ENCODE measurements at regions not wholly inside any gene's neighbourhood (a gene's known extent, or its start where the extent isn't known, plus 50 kb on each side); places are given as distances from the start of the nearest gene placed in this dataset.
"Not testable (repeated sequence)": the region's sequence is repeated elsewhere in the genome, so short reads cannot be mapped to it uniquely, and the experiment has no call there.

GRCh38 chr6:8627085-8627861, 191.9 kb upstream of the SLC35B3 start:
- no peak overlapping the region for H3K4me3 ChIP-seq

GRCh38 chr6:8624665-8625064, 189.3 kb upstream of the SLC35B3 start:
- TF ChIP-seq CTCF (IDR thresholded peaks at IDR 0.05; ENCODE audit: low read depth, low read length): no peak
- H3K9me3 ChIP-seq (ENCODE audit: low read depth): no peaks in the 10 kb centered on the region
- H3K4me3 ChIP-seq: no peak overlapping the region
- no peak for DNase-seq (ENCODE audit: low read depth in 1 of 2, low spot score in 1 of 2)
- no peaks in the 10 kb centered on the region for H3K4me1 ChIP-seq (ENCODE audit: low read depth)
- no peaks in the 10 kb centered on the region for H3K27me3 ChIP-seq
- H3K27ac ChIP-seq: no peak overlapping the region
- no peaks in the 10 kb centered on the region for H3K36me3 ChIP-seq

More at GRCh38 chr6:8627085-8627861, 191.9 kb upstream of the SLC35B3 start:
- peak in 1 of 2 donors; percentile 7 for DNase-seq (ENCODE audit: low read depth in 1 of 2, low spot score in 1 of 2)
- no peak for TF ChIP-seq CTCF (IDR thresholded peaks at IDR 0.05; ENCODE audit: low read depth, low read length)
- H3K36me3 ChIP-seq: no peaks in the 10 kb centered on the region
- no peaks in the 10 kb centered on the region for H3K4me1 ChIP-seq (ENCODE audit: low read depth)
- no peaks in the 10 kb centered on the region for H3K27me3 ChIP-seq
- H3K27ac ChIP-seq: no peak overlapping the region
- H3K9me3 ChIP-seq (ENCODE audit: low read depth): no peaks in the 10 kb centered on the region

GRCh38 chr6:8623441-8623840, 188.1 kb upstream of the SLC35B3 start:
- H3K27ac ChIP-seq: no peak overlapping the region
- DNase-seq (ENCODE audit: low read depth in 1 of 2, low spot score in 1 of 2): no peak
- no peaks in the 10 kb centered on the region for H3K36me3 ChIP-seq
- H3K4me3 ChIP-seq: no peak overlapping the region
- H3K27me3 ChIP-seq: no peaks in the 10 kb centered on the region
- H3K9me3 ChIP-seq (ENCODE audit: low read depth): no peaks in the 10 kb centered on the region
- no peaks in the 10 kb centered on the region for H3K4me1 ChIP-seq (ENCODE audit: low read depth)
- no peak for TF ChIP-seq CTCF (IDR thresholded peaks at IDR 0.05; ENCODE audit: low read depth, low read length)

DNA sequence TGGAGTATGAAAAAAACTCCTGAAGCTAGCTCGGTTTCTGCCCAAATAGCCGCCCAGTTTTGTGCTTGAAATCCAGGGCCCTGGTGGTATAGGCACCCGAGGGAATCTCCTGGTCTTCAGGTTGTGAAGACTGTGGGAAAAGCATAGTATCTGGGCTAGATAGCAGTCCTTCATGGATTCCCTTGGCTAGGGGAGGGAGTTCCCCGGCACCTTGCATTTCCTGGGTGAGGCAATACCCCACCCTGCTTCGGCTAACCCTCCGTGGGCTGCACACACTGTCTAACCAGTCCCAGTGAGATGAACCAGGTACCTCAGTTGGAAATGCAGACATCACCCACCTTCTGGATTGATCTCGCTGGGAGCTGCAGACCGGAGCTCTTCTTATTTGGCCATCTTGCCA, 184.5 kb upstream of the SLC35B3 start:
- no peak overlapping the region for H3K27ac ChIP-seq
- H3K36me3 ChIP-seq: no peaks in the 10 kb centered on the region
- H3K4me3 ChIP-seq: no peak overlapping the region
- no peak for TF ChIP-seq CTCF (IDR thresholded peaks at IDR 0.05; ENCODE audit: low read depth, low read length)
- H3K9me3 ChIP-seq (ENCODE audit: low read depth): no peaks in the 10 kb centered on the region
- no peak for DNase-seq (ENCODE audit: low read depth in 1 of 2, low spot score in 1 of 2)
- H3K4me1 ChIP-seq (ENCODE audit: low read depth): no peaks in the 10 kb centered on the region
- H3K27me3 ChIP-seq: no peaks in the 10 kb centered on the region

DNA sequence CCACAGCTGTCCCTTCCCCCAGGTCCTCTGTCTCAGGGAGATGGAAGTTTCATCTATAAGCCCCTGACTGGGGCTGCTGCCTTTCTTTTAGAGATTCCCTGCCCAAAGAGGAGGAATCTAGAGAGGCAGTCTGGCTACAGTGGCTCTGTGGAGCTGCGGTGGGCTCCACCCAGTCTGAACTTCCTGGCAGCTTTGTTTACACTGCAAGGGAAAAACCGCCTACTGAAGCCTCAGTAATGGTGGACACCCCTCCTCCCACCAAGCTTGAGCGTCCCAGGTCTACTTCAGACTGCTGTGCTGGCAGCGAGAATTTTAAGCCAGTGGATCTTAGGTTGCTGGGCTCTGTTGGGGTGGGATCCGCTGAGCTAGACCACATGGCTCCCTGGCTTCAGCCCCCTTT, 184.1 kb upstream of the SLC35B3 start:
- not testable (repeated sequence) for H3K36me3 ChIP-seq; DNase-seq (ENCODE audit: low read depth in 1 of 2, low spot score in 1 of 2); H3K4me3 ChIP-seq; H3K4me1 ChIP-seq (ENCODE audit: low read depth); H3K27me3 ChIP-seq; H3K9me3 ChIP-seq (ENCODE audit: low read depth); H3K27ac ChIP-seq

DNA sequence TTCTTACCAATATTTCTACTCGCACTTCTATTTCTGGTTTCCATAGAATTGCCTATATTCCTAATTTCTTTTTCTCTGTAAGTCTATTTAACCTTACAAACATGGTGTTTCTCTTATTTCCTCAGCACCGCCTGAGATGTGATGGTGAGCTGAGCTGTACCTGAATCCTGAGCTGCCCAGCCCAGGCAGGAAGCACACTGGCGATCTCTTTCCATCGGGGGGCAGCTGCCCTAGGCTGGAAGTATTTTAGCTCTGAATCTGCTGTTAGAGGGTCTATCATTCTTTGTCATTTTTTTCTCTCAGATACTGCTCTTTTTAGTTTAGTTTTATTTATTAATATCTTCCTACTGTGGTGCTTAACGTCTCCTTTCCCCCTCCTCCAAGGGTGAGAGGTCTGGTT, 173.4 kb upstream of the SLC35B3 start:
- Histone ChIP-seq H3K9me3 (ENCODE audit: low read depth) (no peaks in the 10 kb centered on the region), H3K4me1 (ENCODE audit: low read depth) (no peaks in the 10 kb centered on the region), H3K27ac (no peak overlapping the region), H3K36me3 (no peaks in the 10 kb centered on the region), H3K27me3 (no peaks in the 10 kb centered on the region), H3K4me3 (no peak overlapping the region)
- no peak for DNase-seq (ENCODE audit: low read depth in 1 of 2, low spot score in 1 of 2)
- no peak for TF ChIP-seq CTCF (IDR thresholded peaks at IDR 0.05; ENCODE audit: low read depth, low read length)
